ENCODE measurements at regions not wholly inside any gene's neighbourhood (a gene's known extent, or its start where the extent isn't known, plus 50 kb on each side); places are given as distances from the start of the nearest gene placed in this dataset.

DNA sequence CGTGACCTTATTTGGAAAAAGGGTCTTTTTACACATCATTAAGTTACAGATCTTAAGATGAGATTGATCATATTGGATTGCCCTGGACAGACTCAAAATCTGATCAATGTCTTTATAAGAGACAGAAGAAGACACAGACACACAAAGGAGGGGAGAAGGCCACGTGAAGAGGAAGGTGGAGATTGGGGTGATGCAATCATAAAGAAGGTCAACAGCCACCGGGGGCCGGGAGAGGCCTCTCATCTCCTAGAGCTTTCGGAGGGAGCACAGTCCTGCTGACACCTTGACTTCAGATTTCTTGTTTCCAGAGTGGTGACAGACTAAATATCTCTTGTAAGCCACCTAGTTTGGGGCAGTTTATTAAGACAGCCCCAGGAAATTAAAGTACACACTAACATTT lies 204.6 kb upstream of the CSF3R start:
- H3K27me3 ChIP-seq: no peaks in the 10 kb centered on the region
- no peaks in the 10 kb centered on the region for H3K9me3 ChIP-seq
- H3K4me3 ChIP-seq: no peak overlapping the region
- no peaks in the 10 kb centered on the region for H3K4me1 ChIP-seq
- intact Hi-C loops (cut with DNase I): no loop called here
- TF ChIP-seq, protein P1, sequence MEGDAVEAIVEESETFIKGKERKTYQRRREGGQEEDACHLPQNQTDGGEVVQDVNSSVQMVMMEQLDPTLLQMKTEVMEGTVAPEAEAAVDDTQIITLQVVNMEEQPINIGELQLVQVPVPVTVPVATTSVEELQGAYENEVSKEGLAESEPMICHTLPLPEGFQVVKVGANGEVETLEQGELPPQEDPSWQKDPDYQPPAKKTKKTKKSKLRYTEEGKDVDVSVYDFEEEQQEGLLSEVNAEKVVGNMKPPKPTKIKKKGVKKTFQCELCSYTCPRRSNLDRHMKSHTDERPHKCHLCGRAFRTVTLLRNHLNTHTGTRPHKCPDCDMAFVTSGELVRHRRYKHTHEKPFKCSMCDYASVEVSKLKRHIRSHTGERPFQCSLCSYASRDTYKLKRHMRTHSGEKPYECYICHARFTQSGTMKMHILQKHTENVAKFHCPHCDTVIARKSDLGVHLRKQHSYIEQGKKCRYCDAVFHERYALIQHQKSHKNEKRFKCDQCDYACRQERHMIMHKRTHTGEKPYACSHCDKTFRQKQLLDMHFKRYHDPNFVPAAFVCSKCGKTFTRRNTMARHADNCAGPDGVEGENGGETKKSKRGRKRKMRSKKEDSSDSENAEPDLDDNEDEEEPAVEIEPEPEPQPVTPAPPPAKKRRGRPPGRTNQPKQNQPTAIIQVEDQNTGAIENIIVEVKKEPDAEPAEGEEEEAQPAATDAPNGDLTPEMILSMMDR (IDR thresholded peaks at IDR 0.05): no peak
- no peaks in the 10 kb centered on the region for H3K36me3 ChIP-seq
- H3K9ac ChIP-seq (ENCODE audit: low read depth in 2 of 2, low read length in 2 of 2): no peak overlapping the region
- no peak overlapping the region for H3K27ac ChIP-seq
- no peak for DNase-seq

DNA sequence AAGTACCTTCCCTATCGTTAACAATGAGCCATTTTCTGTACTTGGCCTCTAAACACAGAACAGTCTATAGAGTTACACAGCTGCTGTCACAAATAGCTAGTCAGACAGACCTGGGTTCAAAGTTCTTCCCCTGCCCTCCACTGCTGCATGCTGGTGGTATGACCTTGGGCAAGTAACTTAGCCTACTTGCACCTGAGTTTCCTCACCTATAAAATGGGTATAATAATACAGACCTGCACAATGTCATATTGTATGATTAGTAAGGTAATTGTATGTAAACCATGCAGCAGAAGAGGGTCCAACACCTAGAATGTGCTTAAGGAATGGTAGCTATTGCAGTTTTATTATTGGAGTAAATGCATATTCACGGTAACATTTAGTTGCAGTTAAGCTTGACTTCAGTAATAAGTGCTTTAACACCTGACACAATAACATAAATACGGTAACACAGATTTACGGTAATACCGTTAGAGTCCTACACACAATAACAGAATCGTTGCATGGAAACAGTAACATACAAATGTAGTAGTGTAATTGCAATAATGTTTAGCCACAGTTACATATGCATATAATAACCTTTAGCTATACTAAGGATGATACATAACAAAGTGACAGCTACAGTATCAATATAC lies 193.3 kb upstream of the CSF3R start:
- no peak for DNase-seq
- Histone ChIP-seq H3K27ac (no peak overlapping the region), H3K27me3 (peaks cover 4% of the 10 kb centered on the region), H3K4me1 (no peaks in the 10 kb centered on the region), H3K4me3 (no peak overlapping the region), H3K9ac (ENCODE audit: low read depth in 2 of 2, low read length in 2 of 2) (no peak overlapping the region), H3K9me3 (no peaks in the 10 kb centered on the region), H3K36me3 (no peaks in the 10 kb centered on the region)
- intact Hi-C loops (cut with DNase I): no loop called here
- TF ChIP-seq, protein P1 (IDR thresholded peaks at IDR 0.05): no peak

DNA sequence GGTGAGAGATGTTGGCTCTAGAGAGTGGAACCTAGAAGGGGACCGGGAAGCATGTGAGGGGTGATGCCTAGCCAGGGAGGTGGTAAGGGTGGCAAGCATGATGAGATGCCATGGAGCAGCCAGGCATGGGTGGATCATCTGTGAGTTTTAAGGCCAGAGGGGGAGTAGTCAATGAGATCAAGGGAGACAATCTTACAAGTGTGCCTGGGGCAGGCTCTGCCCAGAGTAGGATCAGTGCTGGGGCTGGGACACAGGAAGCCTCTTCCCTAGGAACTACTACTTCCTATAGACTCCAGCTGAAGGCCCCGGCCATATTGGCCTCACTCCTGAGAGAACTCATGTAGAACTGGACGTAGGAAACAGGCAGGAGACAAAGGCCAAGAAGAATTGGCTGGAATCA lies 192.4 kb upstream of the CSF3R start:
- no peak for DNase-seq
- intact Hi-C loops (cut with DNase I): no loop called here
- H3K9me3 ChIP-seq: no peaks in the 10 kb centered on the region
- H3K4me3 ChIP-seq: no peak overlapping the region
- no peak overlapping the region for H3K9ac ChIP-seq (ENCODE audit: low read depth in 2 of 2, low read length in 2 of 2)
- H3K4me1 ChIP-seq: no peaks in the 10 kb centered on the region
- H3K36me3 ChIP-seq: no peaks in the 10 kb centered on the region
- peaks cover 4% of the 10 kb centered on the region for H3K27me3 ChIP-seq
- no peak overlapping the region for H3K27ac ChIP-seq
- TF ChIP-seq, protein P1 (IDR thresholded peaks at IDR 0.05): no peak

DNA sequence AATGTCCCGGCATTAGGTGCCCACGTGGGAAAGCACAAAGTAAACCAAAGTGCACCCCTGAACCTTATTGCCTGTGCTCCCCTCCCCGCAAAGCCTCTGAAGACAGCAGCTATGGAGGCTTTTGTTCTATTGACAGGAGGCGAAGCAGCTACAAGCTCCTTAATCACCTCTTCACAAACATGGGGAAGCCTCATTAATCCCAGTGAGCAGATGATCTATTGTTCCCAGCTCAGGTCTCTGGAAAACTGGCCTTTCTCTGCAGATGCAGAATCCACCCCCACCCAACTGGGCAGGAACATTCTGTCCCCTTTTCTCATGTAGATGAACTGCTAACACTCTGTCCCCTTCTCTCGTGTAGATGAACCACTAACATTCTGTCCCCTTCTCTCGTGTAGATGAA lies 190.5 kb upstream of the CSF3R start:
- no peak for DNase-seq
- Histone ChIP-seq H3K36me3 (no peaks in the 10 kb centered on the region), H3K9ac (ENCODE audit: low read depth in 2 of 2, low read length in 2 of 2) (no peak overlapping the region), H3K27me3 (peaks cover 4% of the 10 kb centered on the region), H3K9me3 (no peaks in the 10 kb centered on the region), H3K4me1 (no peaks in the 10 kb centered on the region), H3K27ac (no peak overlapping the region), H3K4me3 (no peak overlapping the region)
- TF ChIP-seq, protein P1 (IDR thresholded peaks at IDR 0.05): no peak
- intact Hi-C loops (cut with DNase I): no loop called here

DNA sequence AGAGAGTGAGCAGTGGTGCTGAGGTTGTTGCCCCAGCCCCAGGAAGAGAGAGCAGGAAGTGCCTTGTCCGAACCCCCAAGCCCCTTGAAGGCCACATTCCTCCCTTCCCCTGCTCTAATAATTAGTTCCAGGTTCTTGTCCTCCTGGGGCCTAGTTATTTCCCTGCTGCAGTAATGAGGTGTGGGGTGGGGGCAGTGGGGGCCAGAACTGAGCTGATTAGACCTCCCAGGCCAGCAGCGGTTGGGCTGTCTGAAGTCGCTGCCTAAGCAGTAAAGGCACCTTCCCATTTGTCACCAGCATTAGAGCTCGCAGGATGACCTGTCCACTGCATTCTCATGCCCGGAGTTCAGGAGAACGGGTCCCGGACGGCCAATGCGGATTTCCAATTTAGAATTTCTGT lies 186.5 kb upstream of the CSF3R start:
- no peak for DNase-seq
- TF ChIP-seq, protein P1 (IDR thresholded peaks at IDR 0.05): no peak

More for the DNA sequence above, 186.5 kb upstream of the CSF3R start:
- Histone ChIP-seq H3K9ac (ENCODE audit: low read depth in 2 of 2, low read length in 2 of 2) (no peak overlapping the region), H3K4me1 (no peaks in the 10 kb centered on the region), H3K27ac (no peak overlapping the region), H3K36me3 (no peaks in the 10 kb centered on the region), H3K4me3 (no peak overlapping the region), H3K9me3 (no peaks in the 10 kb centered on the region), H3K27me3 (peaks cover 4% of the 10 kb centered on the region)
- intact Hi-C loops (cut with DNase I): no loop called here

Data from colonic mucosa (tissue), 4 donors.